C4-2B (cell line): ENCODE measurements at regions not wholly inside any gene's neighbourhood (a gene's known extent, or its start where the extent isn't known, plus 50 kb on each side); places are given as distances from the start of the nearest gene placed in this dataset.

Experiments used
- ZFX ChIP-seq: fragments of 450-650 bp; IDR thresholded peaks from 2 replicates; pipeline ENCODE4 v1.6.1; 2017
- TF ChIP-seq, protein P1 (sequence below): fragments of 450-650 bp; conservative IDR thresholded peaks from 2 replicates; pipeline ENCODE4 v1.5.1; 2017; ENCODE audit warnings: mild to moderate bottlenecking

DNA sequence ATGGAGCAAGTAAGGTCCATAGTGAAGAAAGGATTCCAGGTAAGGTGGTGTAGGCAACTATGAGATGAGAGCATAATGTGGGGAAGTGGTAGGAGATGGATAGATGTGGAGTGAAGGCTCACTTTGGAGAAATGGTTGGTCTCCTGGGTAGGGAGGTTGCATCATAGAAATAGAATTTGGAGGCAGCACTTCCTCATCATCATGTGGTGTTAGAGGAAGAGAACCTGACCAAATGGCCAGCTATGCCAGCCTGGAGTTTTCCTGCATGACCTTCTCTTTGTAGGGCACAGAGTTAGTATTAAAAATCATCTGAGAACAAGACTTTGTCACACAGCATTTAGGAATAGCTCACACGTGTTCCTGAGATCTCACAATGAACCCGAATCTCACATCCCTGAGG lies 126.7 kb upstream of the CXCL12 start:
- TF ChIP-seq, protein P1, sequence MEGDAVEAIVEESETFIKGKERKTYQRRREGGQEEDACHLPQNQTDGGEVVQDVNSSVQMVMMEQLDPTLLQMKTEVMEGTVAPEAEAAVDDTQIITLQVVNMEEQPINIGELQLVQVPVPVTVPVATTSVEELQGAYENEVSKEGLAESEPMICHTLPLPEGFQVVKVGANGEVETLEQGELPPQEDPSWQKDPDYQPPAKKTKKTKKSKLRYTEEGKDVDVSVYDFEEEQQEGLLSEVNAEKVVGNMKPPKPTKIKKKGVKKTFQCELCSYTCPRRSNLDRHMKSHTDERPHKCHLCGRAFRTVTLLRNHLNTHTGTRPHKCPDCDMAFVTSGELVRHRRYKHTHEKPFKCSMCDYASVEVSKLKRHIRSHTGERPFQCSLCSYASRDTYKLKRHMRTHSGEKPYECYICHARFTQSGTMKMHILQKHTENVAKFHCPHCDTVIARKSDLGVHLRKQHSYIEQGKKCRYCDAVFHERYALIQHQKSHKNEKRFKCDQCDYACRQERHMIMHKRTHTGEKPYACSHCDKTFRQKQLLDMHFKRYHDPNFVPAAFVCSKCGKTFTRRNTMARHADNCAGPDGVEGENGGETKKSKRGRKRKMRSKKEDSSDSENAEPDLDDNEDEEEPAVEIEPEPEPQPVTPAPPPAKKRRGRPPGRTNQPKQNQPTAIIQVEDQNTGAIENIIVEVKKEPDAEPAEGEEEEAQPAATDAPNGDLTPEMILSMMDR, result no peak
- no peak for TF ChIP-seq ZFX
